Heart left ventricle (tissue), 13 donors: ENCODE measurements at regions not wholly inside any gene's neighbourhood (a gene's known extent, or its start where the extent isn't known, plus 50 kb on each side); places are given as distances from the start of the nearest gene placed in this dataset.

ENCODE experiments used
- POLR2A ChIP-seq, 2 donors: fragments of 450-650 bp; IDR thresholded peaks; one replicate each; pipeline ENCODE4 v1.6.1; 2017; ENCODE audit warnings: antibody characterized with exemption in 2 of 2, mild to moderate bottlenecking in 2 of 2, moderate library complexity in 2 of 2
- TF ChIP-seq, protein P1 (sequence below), 12 donors: fragments of 200-600 bp; sonication (generic) in 4 of 12; IDR thresholded peaks; one replicate each; pipeline versions ENCODE4 v1.5.0 to v1.8.0; 2018 to 2022; ENCODE audit warnings: antibody characterized with exemption in 12 of 12, mild to moderate bottlenecking in 5 of 12
- donor health status: ischemic (EF 13 %, LVEDD 7.1; RV severe dilation, severe dysfunction).
- donor health status: DM: no; HTN: yes; CAD: no.
- donor health status: DM: no; HTN: no; CAD: no.
- donor health status: ischemic (EF 25% LVEDD 6.9; RV normal size, moderate dysfunction).
- donor health status: ischemic (EF 25% LVEDD 5.7; RV mildly dilated, moderate dysfunction).
- donor health status: ischemic (EF 35%, LVEDD 5.7; RV mildly dilated, moderate dysfunction).
- donor health status: nonischemic (EF 11% LVEDD 7.7; RV severe dilation, severe dysfunction).
- donor health status: DM: yes; HTN: yes; CAD: no.
- donor health status: PGD.
- donor health status: ischemic (EF 29% LVEDD 5.4; RV normal size, mild dysfunction).
- donor health status: nonischemic (EF 23%, LVEDD 6.1; RV moderate dilation, normal function).

DNA sequence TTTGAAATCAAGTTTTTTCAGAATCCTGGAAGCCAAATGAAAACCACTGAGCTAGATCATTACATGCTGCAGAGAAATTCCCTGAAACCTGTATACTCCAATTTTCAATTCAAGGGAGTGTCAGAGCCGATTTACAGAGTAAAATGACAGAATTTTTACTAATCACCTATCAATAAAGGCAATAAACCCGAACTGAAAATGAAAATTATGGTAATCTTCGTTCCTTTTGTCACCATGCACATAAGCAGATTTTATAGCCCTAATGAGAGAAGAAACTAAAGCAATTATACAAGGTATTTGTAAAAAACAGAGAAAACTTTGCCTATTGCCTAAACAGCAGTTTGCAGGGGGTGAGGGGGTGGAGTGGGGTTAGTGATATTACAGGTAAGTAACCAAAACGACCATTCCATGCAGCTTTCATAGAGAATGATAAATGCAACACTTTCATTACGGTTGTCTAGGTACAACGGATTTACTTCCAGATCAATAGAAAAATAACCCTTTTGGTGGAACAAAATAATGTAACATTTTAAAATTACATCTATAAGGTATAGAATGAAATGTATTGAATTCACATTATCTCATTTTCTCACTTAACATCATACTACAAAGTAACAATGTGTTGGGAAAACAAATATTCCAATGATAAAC, 115.2 kb upstream of the BEND6 start:
- TF ChIP-seq, protein P1, sequence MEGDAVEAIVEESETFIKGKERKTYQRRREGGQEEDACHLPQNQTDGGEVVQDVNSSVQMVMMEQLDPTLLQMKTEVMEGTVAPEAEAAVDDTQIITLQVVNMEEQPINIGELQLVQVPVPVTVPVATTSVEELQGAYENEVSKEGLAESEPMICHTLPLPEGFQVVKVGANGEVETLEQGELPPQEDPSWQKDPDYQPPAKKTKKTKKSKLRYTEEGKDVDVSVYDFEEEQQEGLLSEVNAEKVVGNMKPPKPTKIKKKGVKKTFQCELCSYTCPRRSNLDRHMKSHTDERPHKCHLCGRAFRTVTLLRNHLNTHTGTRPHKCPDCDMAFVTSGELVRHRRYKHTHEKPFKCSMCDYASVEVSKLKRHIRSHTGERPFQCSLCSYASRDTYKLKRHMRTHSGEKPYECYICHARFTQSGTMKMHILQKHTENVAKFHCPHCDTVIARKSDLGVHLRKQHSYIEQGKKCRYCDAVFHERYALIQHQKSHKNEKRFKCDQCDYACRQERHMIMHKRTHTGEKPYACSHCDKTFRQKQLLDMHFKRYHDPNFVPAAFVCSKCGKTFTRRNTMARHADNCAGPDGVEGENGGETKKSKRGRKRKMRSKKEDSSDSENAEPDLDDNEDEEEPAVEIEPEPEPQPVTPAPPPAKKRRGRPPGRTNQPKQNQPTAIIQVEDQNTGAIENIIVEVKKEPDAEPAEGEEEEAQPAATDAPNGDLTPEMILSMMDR (IDR thresholded peaks at IDR 0.05): no peak
- TF ChIP-seq POLR2A (IDR thresholded peaks at IDR 0.05): no peak
